ENCODE measurements at regions not wholly inside any gene's neighbourhood (a gene's known extent, or its start where the extent isn't known, plus 50 kb on each side); places are given as distances from the start of the nearest gene placed in this dataset.
"Not testable (repeated sequence)": the region's sequence is repeated elsewhere in the genome, so short reads cannot be mapped to it uniquely, and the experiment has no call there.

GRCh38 chr3:191982481-191982880, 521.5 kb downstream of the PYDC2 start:
- TF ChIP-seq EZH2 (IDR thresholded peaks at IDR 0.05; ENCODE audit: insufficient read depth, low read length) (no peak), CTCF (IDR thresholded peaks at IDR 0.05; ENCODE audit: insufficient read depth, low read depth, low read length) (no peak)
- DNase-seq (ENCODE audit: low read depth), result no peak
- H2AFZ ChIP-seq (ENCODE audit: low read depth, low read length), result no peak overlapping the region
- no peaks in the 10 kb centered on the region for H3K27me3 Mint-ChIP-seq (ENCODE audit: low read depth, unreplicated experiment)
- no peak overlapping the region for H3K9ac ChIP-seq (ENCODE audit: low read length)
- H3K9me3 Mint-ChIP-seq (ENCODE audit: unreplicated experiment), result peaks cover 7% of the 10 kb centered on the region
- H3K27ac ChIP-seq (ENCODE audit: low read depth, low read length), result no peak overlapping the region
- no peak for FAIRE-seq
- peaks cover 4% of the 10 kb centered on the region for H3K4me1 ChIP-seq (ENCODE audit: insufficient read depth, low read length)
- H3K4me2 ChIP-seq (ENCODE audit: low read length), result no peak overlapping the region
- H3K4me3 Mint-ChIP-seq (ENCODE audit: unreplicated experiment), result no peak overlapping the region
- no peak overlapping the region for H3K27ac Mint-ChIP-seq (ENCODE audit: unreplicated experiment)
- H3K4me1 Mint-ChIP-seq (ENCODE audit: low read depth, unreplicated experiment), result no peaks in the 10 kb centered on the region
- H3K4me3 ChIP-seq (ENCODE audit: insufficient read depth, low read depth, low read length), result no peak overlapping the region
- H3K79me2 ChIP-seq (ENCODE audit: insufficient read depth, low read length), result no peaks in the 10 kb centered on the region
- no peaks in the 10 kb centered on the region for H3K36me3 ChIP-seq (ENCODE audit: insufficient read depth, low read length)
- H3K27me3 ChIP-seq (ENCODE audit: insufficient read depth, low read length), result no peaks in the 10 kb centered on the region
- H3K36me3 Mint-ChIP-seq (ENCODE audit: low read depth, unreplicated experiment), result no peaks in the 10 kb centered on the region
- H4K20me1 ChIP-seq (ENCODE audit: insufficient read depth, low read length), result no peaks in the 10 kb centered on the region
- no peaks in the 10 kb centered on the region for H3K9me3 ChIP-seq (ENCODE audit: insufficient read depth, low read depth, low read length)

- no peaks in the 10 kb centered on the region for H3K9me3 ChIP-seq (ENCODE audit: insufficient read depth, low read depth, low read length)
- no peaks in the 10 kb centered on the region for H4K20me1 ChIP-seq (ENCODE audit: insufficient read depth, low read length)
- H3K4me2 ChIP-seq (ENCODE audit: low read length), result no peak overlapping the region
- Mint-ChIP-seq H3K4me3 (ENCODE audit: unreplicated experiment) (no peak overlapping the region), H3K27me3 (ENCODE audit: low read depth, unreplicated experiment) (no peaks in the 10 kb centered on the region), H3K9me3 (ENCODE audit: unreplicated experiment) (peaks cover 1% of the 10 kb centered on the region), H3K27ac (ENCODE audit: unreplicated experiment) (no peak overlapping the region), H3K4me1 (ENCODE audit: low read depth, unreplicated experiment) (no peaks in the 10 kb centered on the region), H3K36me3 (ENCODE audit: low read depth, unreplicated experiment) (no peaks in the 10 kb centered on the region)
- H3K27me3 ChIP-seq (ENCODE audit: insufficient read depth, low read length), result no peaks in the 10 kb centered on the region
- no peak overlapping the region for H3K9ac ChIP-seq (ENCODE audit: low read length)
- TF ChIP-seq EZH2 (IDR thresholded peaks at IDR 0.05; ENCODE audit: insufficient read depth, low read length) (no peak), CTCF (IDR thresholded peaks at IDR 0.05; ENCODE audit: insufficient read depth, low read depth, low read length) (no peak)
- peaks cover 4% of the 10 kb centered on the region for H3K4me1 ChIP-seq (ENCODE audit: insufficient read depth, low read length)
- peak; percentile 62 for DNase-seq (ENCODE audit: low read depth)
- FAIRE-seq, result no peak
- H3K36me3 ChIP-seq (ENCODE audit: insufficient read depth, low read length), result no peaks in the 10 kb centered on the region
- no peaks in the 10 kb centered on the region for H3K79me2 ChIP-seq (ENCODE audit: insufficient read depth, low read length)
- H3K27ac ChIP-seq (ENCODE audit: low read depth, low read length), result no peak overlapping the region
- H2AFZ ChIP-seq (ENCODE audit: low read depth, low read length), result no peak overlapping the region
- H3K4me3 ChIP-seq (ENCODE audit: insufficient read depth, low read depth, low read length), result no peak overlapping the region
These were observed 524.7 kb downstream of the PYDC2 start for GRCh38 chr3:191985691-191986090.

GRCh38 chr3:191987831-191988350, 526.9 kb downstream of the PYDC2 start:
- Histone ChIP-seq H3K4me2 (ENCODE audit: low read length) (peak overlapping the region; percentile 39), H3K27ac (ENCODE audit: low read depth, low read length) (no peak overlapping the region), H3K4me3 (ENCODE audit: insufficient read depth, low read depth, low read length) (no peak overlapping the region), H3K27me3 (ENCODE audit: insufficient read depth, low read length) (no peaks in the 10 kb centered on the region), H3K36me3 (ENCODE audit: insufficient read depth, low read length) (no peaks in the 10 kb centered on the region), H3K79me2 (ENCODE audit: insufficient read depth, low read length) (no peaks in the 10 kb centered on the region), H3K9me3 (ENCODE audit: insufficient read depth, low read depth, low read length) (no peaks in the 10 kb centered on the region), H2AFZ (ENCODE audit: low read depth, low read length) (no peak overlapping the region), H4K20me1 (ENCODE audit: insufficient read depth, low read length) (no peaks in the 10 kb centered on the region), H3K9ac (ENCODE audit: low read length) (no peak overlapping the region), H3K4me1 (ENCODE audit: insufficient read depth, low read length) (peaks cover 4% of the 10 kb centered on the region)
- H3K36me3 Mint-ChIP-seq (ENCODE audit: low read depth, unreplicated experiment), result no peaks in the 10 kb centered on the region
- no peak for FAIRE-seq
- no peaks in the 10 kb centered on the region for H3K4me1 Mint-ChIP-seq (ENCODE audit: low read depth, unreplicated experiment)
- no peak overlapping the region for H3K4me3 Mint-ChIP-seq (ENCODE audit: unreplicated experiment)
- no peak overlapping the region for H3K27ac Mint-ChIP-seq (ENCODE audit: unreplicated experiment)
- peaks cover 4% of the 10 kb centered on the region for H3K9me3 Mint-ChIP-seq (ENCODE audit: unreplicated experiment)
- TF ChIP-seq EZH2 (IDR thresholded peaks at IDR 0.05; ENCODE audit: insufficient read depth, low read length) (no peak), CTCF (IDR thresholded peaks at IDR 0.05; ENCODE audit: insufficient read depth, low read depth, low read length) (no peak)
- H3K27me3 Mint-ChIP-seq (ENCODE audit: low read depth, unreplicated experiment), result no peaks in the 10 kb centered on the region
- DNase-seq (ENCODE audit: low read depth), result peak; percentile 62

GRCh38 chr3:191993952-191994351, 533.0 kb downstream of the PYDC2 start:
- H3K36me3 Mint-ChIP-seq (ENCODE audit: low read depth, unreplicated experiment), result not testable (repeated sequence)

More at GRCh38 chr3:191993952-191994351, 533.0 kb downstream of the PYDC2 start:
- H3K4me1 Mint-ChIP-seq (ENCODE audit: low read depth, unreplicated experiment); H3K9ac ChIP-seq (ENCODE audit: low read length); DNase-seq (ENCODE audit: low read depth); H2AFZ ChIP-seq (ENCODE audit: low read depth, low read length); H4K20me1 ChIP-seq (ENCODE audit: insufficient read depth, low read length); H3K27me3 Mint-ChIP-seq (ENCODE audit: low read depth, unreplicated experiment); H3K4me3 ChIP-seq (ENCODE audit: insufficient read depth, low read depth, low read length); H3K27ac Mint-ChIP-seq (ENCODE audit: unreplicated experiment); H3K4me2 ChIP-seq (ENCODE audit: low read length); FAIRE-seq; H3K79me2 ChIP-seq (ENCODE audit: insufficient read depth, low read length); H3K9me3 ChIP-seq (ENCODE audit: insufficient read depth, low read depth, low read length); H3K27ac ChIP-seq (ENCODE audit: low read depth, low read length); H3K27me3 ChIP-seq (ENCODE audit: insufficient read depth, low read length); H3K36me3 ChIP-seq (ENCODE audit: insufficient read depth, low read length); H3K4me3 Mint-ChIP-seq (ENCODE audit: unreplicated experiment); H3K4me1 ChIP-seq (ENCODE audit: insufficient read depth, low read length): not testable (repeated sequence)
- H3K9me3 Mint-ChIP-seq (ENCODE audit: unreplicated experiment), result peaks cover 16% of the 10 kb centered on the region
